ENCODE measurements at regions not wholly inside any gene's neighbourhood (a gene's known extent, or its start where the extent isn't known, plus 50 kb on each side); places are given as distances from the start of the nearest gene placed in this dataset.

GRCh38 chr1:209051570-209051969, 531.9 kb upstream of the CAMK1G start:
- no TSS peak for BruUV-seq (replicated peaks)
- no peak overlapping the region for H3K27ac ChIP-seq (ENCODE audit: low read length)
- CTCF ChIA-PET, result no interaction called here
- DNase-seq (ENCODE audit: low read depth, low spot score) (no peak), ATAC-seq (no peak)
- H3K27me3 ChIP-seq (ENCODE audit: control insufficient read depth, insufficient read depth, low read length), result no peaks in the 10 kb centered on the region
- in situ Hi-C loops (cut with HindIII; ENCODE audit: low pct_unique_long_range_greater_than_20kb, low sequenced_read_pairs) (no loop called here), intact Hi-C loops (cut with micrococcal nuclease; ENCODE audit: unreplicated experiment) (no loop called here)
- H3K4me1 ChIP-seq (ENCODE audit: control insufficient read depth, insufficient read depth, low read length), result no peaks in the 10 kb centered on the region
- TF ChIP-seq TCF7L2 (IDR thresholded peaks at IDR 0.05; ENCODE audit: low read depth, low read length) (no peak), REST (IDR thresholded peaks at IDR 0.05; ENCODE audit: insufficient read depth in 1 of 2, low read depth in 2 of 2, low read length in 1 of 2) (no peak), POLR2AphosphoS5 (IDR thresholded peaks at IDR 0.05; ENCODE audit: low read depth, low read length) (no peak), SIN3A (IDR thresholded peaks at IDR 0.05; ENCODE audit: borderline replicate concordance, insufficient read depth, low read depth, low read length) (no peak), CTCF (IDR thresholded peaks at IDR 0.05) (no peak)
- POLR2A ChIA-PET, result no interaction called here
- H3K36me3 ChIP-seq (ENCODE audit: control insufficient read depth, insufficient read depth, low read length), result no peaks in the 10 kb centered on the region
- H3K4me3 ChIP-seq (ENCODE audit: low read depth in 2 of 2, low read length in 2 of 2), result no peak overlapping the region
- H3K9me3 ChIP-seq (ENCODE audit: control insufficient read depth, insufficient read depth, low read depth, low read length), result no peaks in the 10 kb centered on the region

DNA sequence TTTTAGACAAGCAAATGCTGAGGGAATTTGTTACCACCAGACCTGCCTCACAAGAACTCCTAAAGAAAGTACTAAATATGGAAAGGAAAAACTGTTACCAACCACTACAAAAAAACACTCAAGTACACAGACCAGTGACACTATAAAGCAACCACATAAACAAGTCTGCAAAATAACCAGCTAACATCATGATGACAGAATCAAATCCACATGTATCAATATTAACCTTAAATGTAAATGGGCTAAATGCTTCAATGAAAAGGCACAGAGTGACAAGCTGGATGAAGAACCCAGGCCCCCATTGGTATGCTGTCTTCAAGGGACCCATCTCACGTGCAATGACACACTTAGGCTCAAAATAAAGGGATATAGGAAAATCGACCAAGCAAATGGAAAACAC, 529.9 kb upstream of the CAMK1G start:
- Histone ChIP-seq H3K36me3 (ENCODE audit: control insufficient read depth, insufficient read depth, low read length) (no peaks in the 10 kb centered on the region), H3K4me1 (ENCODE audit: control insufficient read depth, insufficient read depth, low read length) (no peaks in the 10 kb centered on the region), H3K27ac (ENCODE audit: low read length) (no peak overlapping the region), H3K9me3 (ENCODE audit: control insufficient read depth, insufficient read depth, low read depth, low read length) (no peaks in the 10 kb centered on the region), H3K27me3 (ENCODE audit: control insufficient read depth, insufficient read depth, low read length) (no peaks in the 10 kb centered on the region), H3K4me3 (ENCODE audit: low read depth in 2 of 2, low read length in 2 of 2) (no peak overlapping the region)
- DNase-seq (ENCODE audit: low read depth, low spot score) (no peak), ATAC-seq (no peak)
- no TSS peak for BruUV-seq (replicated peaks)
- intact Hi-C loops (cut with micrococcal nuclease; ENCODE audit: unreplicated experiment), result no loop called here
- CTCF ChIA-PET, result no interaction called here
- in situ Hi-C loops (cut with HindIII; ENCODE audit: low pct_unique_long_range_greater_than_20kb, low sequenced_read_pairs), result no loop called here
- no peak for TF ChIP-seq TCF7L2 (IDR thresholded peaks at IDR 0.05; ENCODE audit: low read depth, low read length)
- no peak for TF ChIP-seq CTCF (IDR thresholded peaks at IDR 0.05)
- no peak for TF ChIP-seq POLR2AphosphoS5 (IDR thresholded peaks at IDR 0.05; ENCODE audit: low read depth, low read length)
- no peak for TF ChIP-seq SIN3A (IDR thresholded peaks at IDR 0.05; ENCODE audit: borderline replicate concordance, insufficient read depth, low read depth, low read length)
- no peak for TF ChIP-seq REST (IDR thresholded peaks at IDR 0.05; ENCODE audit: insufficient read depth in 1 of 2, low read depth in 2 of 2, low read length in 1 of 2)
- POLR2A ChIA-PET, result no interaction called here
